GM12872 (cell line): ENCODE measurements at regions not wholly inside any gene's neighbourhood (a gene's known extent, or its start where the extent isn't known, plus 50 kb on each side); places are given as distances from the start of the nearest gene placed in this dataset.

ENCODE experiments used
- TF ChIP-seq, protein P1 (sequence below): IDR thresholded peaks from 3 replicates; pipeline ENCODE4 v1.5.1; 2011; ENCODE audit warnings: low read depth, mild to moderate bottlenecking, low read length, moderate library complexity; ENCODE audit not compliant: insufficient read depth

GRCh38 chr1:199132006-199132405 lies 493.2 kb downstream of the PTPRC start:
- TF ChIP-seq, protein P1, sequence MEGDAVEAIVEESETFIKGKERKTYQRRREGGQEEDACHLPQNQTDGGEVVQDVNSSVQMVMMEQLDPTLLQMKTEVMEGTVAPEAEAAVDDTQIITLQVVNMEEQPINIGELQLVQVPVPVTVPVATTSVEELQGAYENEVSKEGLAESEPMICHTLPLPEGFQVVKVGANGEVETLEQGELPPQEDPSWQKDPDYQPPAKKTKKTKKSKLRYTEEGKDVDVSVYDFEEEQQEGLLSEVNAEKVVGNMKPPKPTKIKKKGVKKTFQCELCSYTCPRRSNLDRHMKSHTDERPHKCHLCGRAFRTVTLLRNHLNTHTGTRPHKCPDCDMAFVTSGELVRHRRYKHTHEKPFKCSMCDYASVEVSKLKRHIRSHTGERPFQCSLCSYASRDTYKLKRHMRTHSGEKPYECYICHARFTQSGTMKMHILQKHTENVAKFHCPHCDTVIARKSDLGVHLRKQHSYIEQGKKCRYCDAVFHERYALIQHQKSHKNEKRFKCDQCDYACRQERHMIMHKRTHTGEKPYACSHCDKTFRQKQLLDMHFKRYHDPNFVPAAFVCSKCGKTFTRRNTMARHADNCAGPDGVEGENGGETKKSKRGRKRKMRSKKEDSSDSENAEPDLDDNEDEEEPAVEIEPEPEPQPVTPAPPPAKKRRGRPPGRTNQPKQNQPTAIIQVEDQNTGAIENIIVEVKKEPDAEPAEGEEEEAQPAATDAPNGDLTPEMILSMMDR = no peak

DNA sequence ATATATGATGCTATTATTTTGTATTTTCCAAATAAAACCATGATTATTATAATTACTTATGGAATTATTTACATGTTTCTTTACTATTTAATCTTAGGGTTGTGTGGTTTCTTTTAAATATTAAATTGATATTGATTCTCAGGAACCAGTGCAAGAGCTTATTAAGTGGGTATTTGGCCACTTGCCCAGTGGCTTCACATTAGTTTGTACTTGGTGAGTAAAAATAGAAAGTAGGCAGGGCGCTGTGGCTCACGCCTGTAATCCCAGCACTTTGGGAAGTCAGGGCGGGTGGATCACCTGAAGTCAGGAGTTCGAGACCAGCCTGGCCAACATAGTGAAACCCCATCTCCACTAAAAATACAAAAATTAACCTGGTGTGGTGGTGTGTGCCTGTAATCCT lies 497.1 kb downstream of the PTPRC start:
- TF ChIP-seq, protein P1 = no peak

DNA sequence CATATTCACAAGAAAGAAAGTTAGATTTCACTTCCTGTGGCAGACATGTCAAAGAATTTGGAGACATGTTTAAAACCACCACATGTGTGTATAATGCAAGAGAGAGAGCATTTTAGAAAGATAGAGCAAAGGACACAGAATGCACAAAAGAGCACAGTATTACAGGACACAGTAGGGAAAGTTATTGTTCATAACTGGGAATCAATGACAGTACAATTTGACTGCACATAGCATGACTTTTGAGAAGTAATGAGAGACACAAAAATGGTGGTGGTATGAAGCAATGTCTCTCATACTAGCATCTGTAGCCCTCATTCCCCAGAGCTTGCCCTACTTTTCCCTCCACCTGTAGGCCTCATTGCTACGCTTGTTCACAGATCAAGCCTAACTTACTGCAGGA lies 499.2 kb downstream of the PTPRC start:
- TF ChIP-seq, protein P1 = no peak

DNA sequence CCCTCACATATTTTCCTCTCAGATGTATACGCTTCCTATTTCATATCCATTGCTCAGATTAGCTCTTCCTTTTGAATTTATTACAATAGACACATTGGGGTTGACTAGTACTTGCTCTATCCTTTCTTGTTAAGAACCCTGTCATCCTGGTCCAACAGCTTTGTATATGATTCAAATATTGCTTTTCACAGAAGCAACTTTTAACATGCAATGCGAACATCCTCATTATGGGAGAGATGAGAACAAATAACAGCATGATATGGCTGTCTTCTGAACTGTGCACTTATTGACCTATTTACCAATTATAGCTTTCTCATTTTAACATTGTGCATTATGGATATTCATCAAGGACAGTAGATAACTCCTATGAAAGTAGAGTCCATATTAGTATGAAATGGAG lies 510.8 kb downstream of the PTPRC start:
- TF ChIP-seq, protein P1 = no peak

DNA sequence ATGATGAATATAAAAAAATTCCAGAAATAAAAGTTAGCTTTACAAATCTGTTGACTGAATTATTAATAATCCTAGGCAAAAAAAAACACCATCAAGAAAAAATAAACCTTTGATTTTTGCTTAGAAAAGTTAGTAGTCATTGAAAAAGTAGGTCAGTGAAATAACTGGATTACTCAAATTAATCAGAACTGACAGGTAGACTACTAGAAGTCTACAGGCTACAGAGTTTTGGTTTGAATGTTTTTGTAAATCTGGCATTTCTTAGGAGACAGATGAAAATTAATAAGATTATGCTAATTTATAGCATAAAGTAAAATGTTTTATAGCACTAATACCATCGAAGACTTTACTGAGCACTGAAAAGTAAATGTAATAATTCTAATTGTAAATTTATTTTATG lies 511.9 kb downstream of the PTPRC start:
- TF ChIP-seq, protein P1 = no peak

DNA sequence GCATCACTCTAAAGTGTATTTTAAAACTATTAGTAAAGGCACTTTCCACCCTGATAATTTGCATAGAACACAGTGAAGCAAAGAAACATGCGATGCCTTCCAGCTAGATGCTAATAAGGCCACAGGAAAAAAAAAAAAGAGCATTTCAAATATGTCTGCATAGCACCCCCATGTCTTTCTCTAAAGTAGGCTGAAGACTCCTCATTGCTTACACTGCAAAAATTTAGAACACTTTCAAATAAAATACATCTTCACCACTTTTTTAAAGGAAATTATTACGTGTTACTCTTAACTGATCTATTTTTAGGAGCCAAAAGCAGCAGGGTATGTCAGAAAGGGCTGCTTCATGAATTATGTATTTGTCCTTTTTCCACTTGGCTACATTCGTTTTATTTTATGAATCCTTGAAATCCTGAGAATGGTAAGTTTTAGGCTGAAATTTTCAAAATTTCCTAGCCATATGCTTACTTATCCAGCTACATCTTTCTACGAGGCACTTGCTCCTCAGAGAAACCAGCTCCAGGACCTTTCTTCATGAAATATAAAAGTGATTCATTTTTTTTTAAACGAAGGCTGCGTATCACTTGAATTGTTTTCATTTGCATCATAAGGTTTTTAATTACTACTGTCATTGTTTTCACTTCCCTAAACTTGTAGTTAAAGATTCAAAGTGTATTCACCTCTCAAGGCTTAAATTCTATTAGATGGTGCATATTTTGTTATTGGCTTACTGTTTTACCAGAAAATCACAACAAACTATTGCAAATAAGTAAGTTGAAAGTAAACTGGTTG lies 513.0 kb downstream of the PTPRC start:
- TF ChIP-seq, protein P1 = no peak

DNA sequence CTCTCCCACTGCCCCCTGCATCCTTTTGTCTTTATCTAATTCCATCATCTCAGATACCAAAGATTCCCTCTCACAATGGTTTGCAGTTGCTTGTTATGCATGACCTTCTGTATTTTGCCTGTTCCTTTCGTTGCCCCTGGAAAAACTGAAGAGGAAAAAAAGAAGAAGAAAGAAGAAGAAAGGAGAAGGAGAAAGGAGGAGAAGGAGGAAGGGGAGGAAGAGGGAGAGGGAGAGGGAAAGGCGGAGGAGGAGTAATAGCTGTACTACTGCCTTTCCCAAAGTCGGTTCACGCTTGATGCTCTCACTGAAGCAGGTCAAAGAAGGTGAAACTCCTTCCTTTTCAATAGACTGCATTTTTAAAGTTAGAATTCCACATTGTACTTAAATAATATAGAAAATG lies 513.8 kb downstream of the PTPRC start:
- TF ChIP-seq, protein P1 = no peak
